GM10266 (cell line): ENCODE measurements at regions not wholly inside any gene's neighbourhood (a gene's known extent, or its start where the extent isn't known, plus 50 kb on each side); places are given as distances from the start of the nearest gene placed in this dataset.

ENCODE experiments used
- DNase-seq: peaks from one replicate; pipeline ENCODE4 v3.0.0; 2012; ENCODE audit errors: extremely low spot score
- TF ChIP-seq, protein P1 (sequence below): IDR thresholded peaks from 2 replicates; pipeline ENCODE4 v1.5.1; 2012; ENCODE audit warnings: mild to moderate bottlenecking, low read depth; ENCODE audit not compliant: control insufficient read depth, insufficient read depth; ENCODE audit errors: missing control alignments

DNA sequence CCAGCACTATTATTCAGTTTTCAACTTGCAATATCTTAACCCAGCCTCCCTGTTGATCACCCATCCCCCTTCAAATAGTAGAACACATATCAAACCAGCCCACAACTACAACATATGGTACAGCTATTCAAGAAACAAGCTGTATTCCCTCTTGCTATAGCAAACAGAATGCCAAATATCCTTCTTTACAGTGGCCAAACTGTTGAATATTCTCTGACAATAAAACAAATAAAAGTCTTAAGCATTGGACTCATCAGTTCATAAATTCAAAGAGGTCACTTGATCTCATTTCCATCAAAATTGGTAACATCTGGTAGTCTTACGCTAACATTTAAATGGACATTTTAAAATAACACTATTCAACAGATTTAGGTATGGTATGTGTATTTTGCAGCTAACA, 350.8 kb downstream of the EFNA5 start:
- TF ChIP-seq, protein P1, sequence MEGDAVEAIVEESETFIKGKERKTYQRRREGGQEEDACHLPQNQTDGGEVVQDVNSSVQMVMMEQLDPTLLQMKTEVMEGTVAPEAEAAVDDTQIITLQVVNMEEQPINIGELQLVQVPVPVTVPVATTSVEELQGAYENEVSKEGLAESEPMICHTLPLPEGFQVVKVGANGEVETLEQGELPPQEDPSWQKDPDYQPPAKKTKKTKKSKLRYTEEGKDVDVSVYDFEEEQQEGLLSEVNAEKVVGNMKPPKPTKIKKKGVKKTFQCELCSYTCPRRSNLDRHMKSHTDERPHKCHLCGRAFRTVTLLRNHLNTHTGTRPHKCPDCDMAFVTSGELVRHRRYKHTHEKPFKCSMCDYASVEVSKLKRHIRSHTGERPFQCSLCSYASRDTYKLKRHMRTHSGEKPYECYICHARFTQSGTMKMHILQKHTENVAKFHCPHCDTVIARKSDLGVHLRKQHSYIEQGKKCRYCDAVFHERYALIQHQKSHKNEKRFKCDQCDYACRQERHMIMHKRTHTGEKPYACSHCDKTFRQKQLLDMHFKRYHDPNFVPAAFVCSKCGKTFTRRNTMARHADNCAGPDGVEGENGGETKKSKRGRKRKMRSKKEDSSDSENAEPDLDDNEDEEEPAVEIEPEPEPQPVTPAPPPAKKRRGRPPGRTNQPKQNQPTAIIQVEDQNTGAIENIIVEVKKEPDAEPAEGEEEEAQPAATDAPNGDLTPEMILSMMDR: no peak
- DNase-seq: no peak

GRCh38 chr5:107314330-107314729, 356.4 kb downstream of the EFNA5 start:
- no peak for DNase-seq
- TF ChIP-seq, protein P1: no peak

- no peak for DNase-seq
- TF ChIP-seq, protein P1: no peak
Measured at GRCh38 chr5:107313921-107314320, 356.8 kb downstream of the EFNA5 start.

DNA sequence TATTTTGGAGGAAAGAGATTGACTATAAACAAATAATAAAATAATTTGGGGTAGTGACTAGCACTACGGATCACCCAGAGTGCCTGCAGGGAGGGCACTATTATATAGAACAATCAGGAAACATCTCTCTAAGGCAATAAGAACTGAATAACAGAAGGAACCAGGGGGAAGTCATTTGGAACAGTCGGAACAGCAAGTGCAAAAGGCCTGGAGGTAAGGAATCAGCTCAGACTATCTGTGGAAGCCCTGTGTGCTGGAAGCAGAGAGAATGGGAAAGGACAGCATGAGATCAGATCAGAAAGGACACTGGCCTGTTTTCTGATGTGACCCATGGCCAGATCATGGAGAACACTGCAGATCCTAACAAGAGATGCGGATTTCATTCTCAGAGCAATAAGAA, 357.6 kb downstream of the EFNA5 start:
- TF ChIP-seq, protein P1: no peak
- no peak for DNase-seq

GRCh38 chr5:107310181-107310580, 360.6 kb downstream of the EFNA5 start:
- TF ChIP-seq, protein P1: no peak
- DNase-seq: no peak

DNA sequence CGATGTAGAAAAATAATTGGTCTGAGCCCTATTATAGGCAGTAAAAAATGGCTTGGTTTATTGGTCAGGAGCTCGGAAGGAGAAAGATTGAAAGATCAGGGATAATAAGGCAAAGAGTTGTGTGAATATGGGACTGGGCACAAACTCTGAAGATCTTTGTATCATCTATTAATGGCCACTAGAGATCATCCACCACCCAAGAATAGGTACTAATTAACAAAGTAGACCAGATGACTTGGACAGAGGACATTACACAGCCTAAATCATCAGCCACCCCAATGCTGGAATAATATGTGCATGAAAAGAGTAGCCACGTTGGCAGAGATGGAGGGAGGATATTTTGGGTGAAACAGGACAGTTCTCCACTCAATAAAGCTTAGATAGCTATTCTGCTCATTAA, 364.1 kb downstream of the EFNA5 start:
- TF ChIP-seq, protein P1: no peak
- DNase-seq: no peak

GRCh38 chr5:107306002-107306401, 364.7 kb downstream of the EFNA5 start:
- TF ChIP-seq, protein P1: no peak
- no peak for DNase-seq

- DNase-seq: no peak
- TF ChIP-seq, protein P1: no peak
Measured at GRCh38 chr5:107304684-107305083, 366.1 kb downstream of the EFNA5 start.
